PFSK-1 (cell line): ENCODE measurements at regions not wholly inside any gene's neighbourhood (a gene's known extent, or its start where the extent isn't known, plus 50 kb on each side); places are given as distances from the start of the nearest gene placed in this dataset.

Source experiments
- FOXP2 ChIP-seq: optimal IDR thresholded peaks from 2 replicates; pipeline ENCODE3; 2011; ENCODE audit warnings: borderline replicate concordance, control low read depth, inconsistent platforms; ENCODE audit not compliant: insufficient read depth; ENCODE audit errors: extremely low read length, extremely low read depth
- POLR2AphosphoS5 ChIP-seq: IDR thresholded peaks from 2 replicates; pipeline ENCODE4 v1.6.1; 2012; ENCODE audit warnings: low read depth, mild to moderate bottlenecking, control low read depth, low read length, moderate library complexity
- SIN3A ChIP-seq: IDR thresholded peaks from 2 replicates; pipeline ENCODE4 v1.6.1; 2012; ENCODE audit warnings: mild to moderate bottlenecking, low read length, moderate library complexity, borderline replicate concordance; ENCODE audit not compliant: insufficient read depth
- TAF1 ChIP-seq: IDR thresholded peaks from 2 replicates; pipeline ENCODE4 v1.6.1; 2012; ENCODE audit warnings: low read length, control low read depth, borderline replicate concordance; ENCODE audit not compliant: insufficient read depth
- TF ChIP-seq, protein P1 (sequence below), 2 experiments: IDR thresholded peaks; 2 replicates each; pipeline versions ENCODE4 v1.6.1 to v1.8.0; 2011 to 2012; ENCODE audit warnings: low read depth in 2 of 2, low read length in 2 of 2, control low read depth in 1 of 2, inconsistent platforms in 1 of 2, mild to moderate bottlenecking in 1 of 2, moderate library complexity in 1 of 2; ENCODE audit not compliant: insufficient read depth in 1 of 2

DNA sequence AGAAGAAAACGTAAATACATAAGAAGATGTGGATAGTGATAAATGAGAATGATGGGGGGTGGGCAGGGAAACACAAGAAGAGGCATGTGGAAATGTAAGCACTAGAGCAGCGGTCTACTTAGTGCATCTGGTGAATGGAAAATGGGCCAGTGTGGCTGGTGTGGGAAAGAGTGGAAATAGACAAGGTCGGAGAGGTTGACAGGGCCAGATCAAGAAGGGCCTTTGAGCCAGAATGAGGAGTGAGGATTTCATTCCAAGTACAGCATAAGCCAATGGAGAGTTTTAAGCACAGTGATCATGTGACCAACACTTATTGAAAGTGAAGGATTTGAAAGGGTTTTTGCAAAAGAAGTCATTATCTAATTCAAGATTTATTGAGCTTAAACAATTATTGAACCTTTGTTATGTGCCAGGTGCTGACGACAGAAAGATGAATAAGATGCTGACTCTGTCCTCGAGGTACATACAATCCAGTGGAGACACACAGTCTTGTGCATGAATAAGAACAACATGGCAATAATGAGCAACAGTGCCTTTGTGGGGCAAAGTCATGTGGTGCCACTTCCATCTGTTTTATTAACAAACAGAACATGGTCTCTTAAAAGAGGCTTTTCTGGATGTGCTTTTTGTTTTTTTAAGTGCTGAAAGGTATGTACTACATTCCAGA lies 124.1 kb downstream of the MFSD1 start:
- TF ChIP-seq SIN3A (no peak), POLR2AphosphoS5 (no peak), TAF1 (no peak), FOXP2 (no peak)
- TF ChIP-seq, protein P1, sequence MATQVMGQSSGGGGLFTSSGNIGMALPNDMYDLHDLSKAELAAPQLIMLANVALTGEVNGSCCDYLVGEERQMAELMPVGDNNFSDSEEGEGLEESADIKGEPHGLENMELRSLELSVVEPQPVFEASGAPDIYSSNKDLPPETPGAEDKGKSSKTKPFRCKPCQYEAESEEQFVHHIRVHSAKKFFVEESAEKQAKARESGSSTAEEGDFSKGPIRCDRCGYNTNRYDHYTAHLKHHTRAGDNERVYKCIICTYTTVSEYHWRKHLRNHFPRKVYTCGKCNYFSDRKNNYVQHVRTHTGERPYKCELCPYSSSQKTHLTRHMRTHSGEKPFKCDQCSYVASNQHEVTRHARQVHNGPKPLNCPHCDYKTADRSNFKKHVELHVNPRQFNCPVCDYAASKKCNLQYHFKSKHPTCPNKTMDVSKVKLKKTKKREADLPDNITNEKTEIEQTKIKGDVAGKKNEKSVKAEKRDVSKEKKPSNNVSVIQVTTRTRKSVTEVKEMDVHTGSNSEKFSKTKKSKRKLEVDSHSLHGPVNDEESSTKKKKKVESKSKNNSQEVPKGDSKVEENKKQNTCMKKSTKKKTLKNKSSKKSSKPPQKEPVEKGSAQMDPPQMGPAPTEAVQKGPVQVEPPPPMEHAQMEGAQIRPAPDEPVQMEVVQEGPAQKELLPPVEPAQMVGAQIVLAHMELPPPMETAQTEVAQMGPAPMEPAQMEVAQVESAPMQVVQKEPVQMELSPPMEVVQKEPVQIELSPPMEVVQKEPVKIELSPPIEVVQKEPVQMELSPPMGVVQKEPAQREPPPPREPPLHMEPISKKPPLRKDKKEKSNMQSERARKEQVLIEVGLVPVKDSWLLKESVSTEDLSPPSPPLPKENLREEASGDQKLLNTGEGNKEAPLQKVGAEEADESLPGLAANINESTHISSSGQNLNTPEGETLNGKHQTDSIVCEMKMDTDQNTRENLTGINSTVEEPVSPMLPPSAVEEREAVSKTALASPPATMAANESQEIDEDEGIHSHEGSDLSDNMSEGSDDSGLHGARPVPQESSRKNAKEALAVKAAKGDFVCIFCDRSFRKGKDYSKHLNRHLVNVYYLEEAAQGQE (IDR thresholded peaks at IDR 0.05; ENCODE audit: insufficient read depth in 1 of 2, low read depth in 2 of 2, low read length in 2 of 2): no peak
